KMS-11 (cell line): ENCODE measurements at regions not wholly inside any gene's neighbourhood (a gene's known extent, or its start where the extent isn't known, plus 50 kb on each side); places are given as distances from the start of the nearest gene placed in this dataset.

ENCODE experiments used
- H2AFZ ChIP-seq: fragments of 200-600 bp; sonication (generic); 2 replicates; pipeline ENCODE4 v1.6.1; 2016; ENCODE audit warnings: antibody characterized with exemption, mixed run types, low read depth
- H3K27ac ChIP-seq: fragments of 200-600 bp; sonication (generic); 2 replicates; pipeline ENCODE4 v1.6.1; 2016; ENCODE audit warnings: mild to moderate bottlenecking, mixed run types
- H3K27me3 ChIP-seq: fragments of 200-600 bp; sonication (generic); 2 replicates; pipeline ENCODE4 v1.6.1; 2017; ENCODE audit warnings: mild to moderate bottlenecking, low read depth, mixed run types, moderate library complexity; ENCODE audit not compliant: insufficient read depth
- H3K36me3 ChIP-seq: fragments of 200-600 bp; sonication (generic); 2 replicates; pipeline ENCODE4 v1.6.1; 2017; ENCODE audit warnings: mild to moderate bottlenecking, mixed run types; ENCODE audit not compliant: insufficient read depth
- H3K4me1 ChIP-seq: fragments of 200-600 bp; sonication (generic); 2 replicates; pipeline ENCODE4 v1.6.1; 2016; ENCODE audit warnings: mild to moderate bottlenecking, low read depth, mixed run types; ENCODE audit not compliant: poor library complexity, severe bottlenecking
- H3K4me2 ChIP-seq: fragments of 200-600 bp; sonication (generic); 2 replicates; pipeline ENCODE4 v1.7.0; 2016; ENCODE audit warnings: mild to moderate bottlenecking, mixed run types
- H3K4me3 ChIP-seq: fragments of 200-600 bp; sonication (generic); IDR thresholded peaks from 2 replicates; pipeline ENCODE4 v1.6.1; 2017; ENCODE audit warnings: low read depth, low read length, mixed read lengths; ENCODE audit not compliant: insufficient read depth
- H3K79me2 ChIP-seq: fragments of 200-600 bp; sonication (generic); 2 replicates; pipeline ENCODE4 v1.6.1; 2016; ENCODE audit warnings: low read depth, mixed run types; ENCODE audit not compliant: insufficient read depth
- H3K9ac ChIP-seq: fragments of 200-600 bp; sonication (generic); 2 replicates; pipeline ENCODE4 v1.6.1; 2016; ENCODE audit warnings: mild to moderate bottlenecking, mixed run types
- H4K20me1 ChIP-seq: fragments of 200-600 bp; sonication (generic); 2 replicates; pipeline ENCODE4 v1.6.1; 2016; ENCODE audit warnings: mild to moderate bottlenecking, mixed run types; ENCODE audit not compliant: insufficient read depth
- TF ChIP-seq, protein P1 (sequence below): fragments of 200-600 bp; sonication (generic); conservative IDR thresholded peaks from 2 replicates; pipeline ENCODE4 v1.6.1; 2017; ENCODE audit warnings: low read depth, mild to moderate bottlenecking, antibody characterized with exemption, low read length, moderate library complexity, mixed read lengths

DNA sequence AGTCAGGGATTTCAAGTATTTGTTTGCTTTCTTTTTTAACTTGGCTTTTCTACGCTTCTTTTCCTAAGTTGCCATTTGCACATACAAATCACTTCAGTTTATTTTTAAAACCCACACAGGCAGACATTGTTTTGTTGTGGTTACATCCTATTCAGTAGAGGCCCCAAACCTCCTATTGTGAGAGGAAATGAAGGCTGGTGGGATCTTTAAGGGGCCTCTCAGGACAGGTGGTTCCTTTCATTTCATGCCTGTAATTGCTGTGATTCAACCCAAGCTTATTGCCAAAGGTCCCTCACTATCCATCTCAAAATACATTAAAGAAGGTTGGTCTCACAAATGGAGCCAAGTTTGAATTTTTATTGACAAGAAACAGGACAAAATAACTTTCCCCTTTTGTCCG lies 257.1 kb downstream of the ADAMTS20 start:
- H4K20me1 ChIP-seq = no peaks in the 10 kb centered on the region
- peaks cover 4% of the 10 kb centered on the region; the same call in 1 of the 2 replicates for H3K79me2 ChIP-seq
- no peak overlapping the region for H2AFZ ChIP-seq
- H3K36me3 ChIP-seq = no peaks in the 10 kb centered on the region
- no peak overlapping the region for H3K4me3 ChIP-seq
- H3K4me1 ChIP-seq = no peaks in the 10 kb centered on the region
- TF ChIP-seq, protein P1, sequence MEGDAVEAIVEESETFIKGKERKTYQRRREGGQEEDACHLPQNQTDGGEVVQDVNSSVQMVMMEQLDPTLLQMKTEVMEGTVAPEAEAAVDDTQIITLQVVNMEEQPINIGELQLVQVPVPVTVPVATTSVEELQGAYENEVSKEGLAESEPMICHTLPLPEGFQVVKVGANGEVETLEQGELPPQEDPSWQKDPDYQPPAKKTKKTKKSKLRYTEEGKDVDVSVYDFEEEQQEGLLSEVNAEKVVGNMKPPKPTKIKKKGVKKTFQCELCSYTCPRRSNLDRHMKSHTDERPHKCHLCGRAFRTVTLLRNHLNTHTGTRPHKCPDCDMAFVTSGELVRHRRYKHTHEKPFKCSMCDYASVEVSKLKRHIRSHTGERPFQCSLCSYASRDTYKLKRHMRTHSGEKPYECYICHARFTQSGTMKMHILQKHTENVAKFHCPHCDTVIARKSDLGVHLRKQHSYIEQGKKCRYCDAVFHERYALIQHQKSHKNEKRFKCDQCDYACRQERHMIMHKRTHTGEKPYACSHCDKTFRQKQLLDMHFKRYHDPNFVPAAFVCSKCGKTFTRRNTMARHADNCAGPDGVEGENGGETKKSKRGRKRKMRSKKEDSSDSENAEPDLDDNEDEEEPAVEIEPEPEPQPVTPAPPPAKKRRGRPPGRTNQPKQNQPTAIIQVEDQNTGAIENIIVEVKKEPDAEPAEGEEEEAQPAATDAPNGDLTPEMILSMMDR = no peak
- H3K27ac ChIP-seq = no peak overlapping the region
- H3K9ac ChIP-seq = no peak overlapping the region
- H3K4me2 ChIP-seq = no peak overlapping the region
- no peaks in the 10 kb centered on the region for H3K27me3 ChIP-seq

DNA sequence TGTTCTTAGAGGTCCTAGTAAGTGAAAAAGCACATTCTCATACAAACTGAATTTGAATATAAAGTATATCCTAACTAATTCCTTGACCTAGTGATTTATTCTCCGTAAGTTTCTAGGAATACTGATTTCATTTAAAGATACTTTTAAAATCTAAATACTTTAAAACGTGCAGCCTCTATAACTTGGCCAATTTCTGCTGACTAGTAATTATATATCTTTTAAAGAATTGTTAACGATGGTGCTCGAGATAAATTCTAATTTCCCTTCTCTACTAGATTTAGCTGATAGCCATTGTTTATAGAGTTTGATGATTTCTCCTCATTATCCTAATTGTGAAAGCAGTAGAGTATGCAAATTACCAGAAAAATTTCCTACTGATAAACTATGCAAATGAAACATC lies 257.9 kb downstream of the ADAMTS20 start:
- H3K4me1 ChIP-seq = no peaks in the 10 kb centered on the region
- H3K27ac ChIP-seq = no peak overlapping the region
- H4K20me1 ChIP-seq = no peaks in the 10 kb centered on the region
- no peaks in the 10 kb centered on the region for H3K36me3 ChIP-seq
- no peak overlapping the region for H3K4me3 ChIP-seq
- TF ChIP-seq, protein P1 = no peak
- H2AFZ ChIP-seq = no peak overlapping the region
- no peak overlapping the region for H3K9ac ChIP-seq
- no peak overlapping the region for H3K4me2 ChIP-seq
- H3K79me2 ChIP-seq = peaks cover 4% of the 10 kb centered on the region; the same call in 1 of the 2 replicates
- H3K27me3 ChIP-seq = no peaks in the 10 kb centered on the region

DNA sequence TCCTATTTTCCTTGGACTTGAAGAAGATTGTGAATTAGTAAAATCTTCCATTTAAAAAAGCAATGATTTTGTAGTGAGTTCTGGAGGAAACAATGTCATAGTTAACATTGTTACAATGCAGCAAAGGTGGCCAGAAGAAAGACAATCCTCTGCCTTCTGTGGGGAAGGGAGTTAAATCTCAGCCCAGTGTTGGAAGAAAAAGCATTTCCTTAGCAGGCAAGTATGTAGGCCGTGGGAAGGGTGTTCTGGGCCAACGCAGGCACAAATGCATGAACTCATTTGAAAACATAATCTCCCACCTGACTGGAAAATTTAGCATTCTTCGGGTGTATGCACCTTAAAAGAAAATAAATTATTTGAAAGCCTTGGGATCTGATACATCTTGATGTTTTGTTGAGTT lies 258.6 kb downstream of the ADAMTS20 start:
- TF ChIP-seq, protein P1 = no peak
- H3K79me2 ChIP-seq = peaks cover 4% of the 10 kb centered on the region; the same call in 1 of the 2 replicates

DNA sequence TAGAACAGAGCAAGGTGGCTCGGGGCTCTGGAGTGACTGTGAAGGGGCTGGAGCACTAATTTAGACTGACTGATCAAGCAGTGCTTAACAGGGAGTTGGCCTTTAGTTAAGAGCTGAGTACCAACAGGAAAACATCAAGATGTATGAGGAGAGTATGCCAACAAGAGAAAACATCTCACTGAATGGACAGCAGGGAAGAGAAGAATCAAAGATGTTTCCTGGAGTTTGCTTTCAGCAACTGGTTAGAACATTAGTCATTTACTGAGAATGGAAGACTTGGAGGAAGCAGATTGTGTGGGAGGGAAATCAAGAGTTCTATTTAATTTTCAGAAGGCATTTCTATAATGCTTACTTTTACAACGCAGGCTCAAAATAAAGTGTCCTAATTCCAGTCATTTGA lies 259.3 kb downstream of the ADAMTS20 start:
- no peak overlapping the region for H2AFZ ChIP-seq
- TF ChIP-seq, protein P1 = no peak

More for the DNA sequence above, 258.6 kb downstream of the ADAMTS20 start:
- no peak overlapping the region for H2AFZ ChIP-seq
- H3K27me3 ChIP-seq = no peaks in the 10 kb centered on the region
- H3K9ac ChIP-seq = no peak overlapping the region
- H3K4me1 ChIP-seq = no peaks in the 10 kb centered on the region
- H3K36me3 ChIP-seq = no peaks in the 10 kb centered on the region
- H3K4me2 ChIP-seq = no peak overlapping the region
- H3K27ac ChIP-seq = no peak overlapping the region
- H3K4me3 ChIP-seq = no peak overlapping the region
- no peaks in the 10 kb centered on the region for H4K20me1 ChIP-seq

More for the DNA sequence above, 259.3 kb downstream of the ADAMTS20 start:
- H3K4me2 ChIP-seq = no peak overlapping the region
- H3K4me3 ChIP-seq = no peak overlapping the region
- no peak overlapping the region for H3K9ac ChIP-seq
- H4K20me1 ChIP-seq = no peaks in the 10 kb centered on the region
- H3K27ac ChIP-seq = no peak overlapping the region
- H3K36me3 ChIP-seq = no peaks in the 10 kb centered on the region
- no peaks in the 10 kb centered on the region for H3K27me3 ChIP-seq
- peaks cover 4% of the 10 kb centered on the region; the same call in 1 of the 2 replicates for H3K79me2 ChIP-seq
- H3K4me1 ChIP-seq = no peaks in the 10 kb centered on the region
